Effector memory CD8-positive, alpha-beta T cell (primary cell): ENCODE measurements at regions not wholly inside any gene's neighbourhood (a gene's known extent, or its start where the extent isn't known, plus 50 kb on each side); places are given as distances from the start of the nearest gene placed in this dataset.

Source experiments
- ATAC-seq: fragments of 150-1000 bp; cut with Tn5 transposase; replicated peaks from 2 replicates; pipeline ENCODE4 v1.10.0; 2021; ENCODE audit warnings: mild to moderate bottlenecking, moderate library complexity
- DNase-seq, 3 experiments: peaks; one replicate each; pipeline ENCODE4 v3.0.0; 2021
- H3K27ac Mint-ChIP-seq, 2 donors: one replicate each; pipeline ENCODE4 v1.8.0; 2022; ENCODE audit warnings: mild to moderate bottlenecking in 2 of 2, mixed read lengths in 2 of 2, moderate library complexity in 2 of 2
- H3K27me3 Mint-ChIP-seq, 2 donors: one replicate each; pipeline ENCODE4 v1.8.0; 2022; ENCODE audit warnings: mixed read lengths in 2 of 2
- H3K36me3 Mint-ChIP-seq: one replicate; pipeline ENCODE4 v1.8.0; 2022; ENCODE audit warnings: mild to moderate bottlenecking, moderate library complexity, mixed read lengths; ENCODE audit not compliant: insufficient read depth
- H3K4me1 Mint-ChIP-seq, 2 donors: one replicate each; pipeline ENCODE4 v1.8.0; 2022; ENCODE audit warnings: low read depth in 2 of 2, mixed read lengths in 2 of 2
- H3K4me3 Mint-ChIP-seq, 2 donors: one replicate each; pipeline ENCODE4 v1.8.0; 2022; ENCODE audit warnings: mild to moderate bottlenecking in 2 of 2, mixed read lengths in 2 of 2, moderate library complexity in 2 of 2
- H3K9me3 Mint-ChIP-seq, 2 donors: one replicate each; pipeline ENCODE4 v1.8.0; 2022; ENCODE audit warnings: mixed read lengths in 2 of 2

GRCh38 chr21:28224191-28224726 is 768.4 kb downstream of the LTN1 start:
- H3K36me3 Mint-ChIP-seq: no peaks in the 10 kb centered on the region
- no peak overlapping the region for H3K4me3 Mint-ChIP-seq
- H3K27me3 Mint-ChIP-seq: no peaks in the 10 kb centered on the region
- H3K27ac Mint-ChIP-seq: no peak overlapping the region
- H3K9me3 Mint-ChIP-seq: peaks cover 0 to 2% of the 10 kb centered on the region in 2 donors
- no peaks in the 10 kb centered on the region for H3K4me1 Mint-ChIP-seq
- ATAC-seq (no peak), DNase-seq (no peak)

DNA sequence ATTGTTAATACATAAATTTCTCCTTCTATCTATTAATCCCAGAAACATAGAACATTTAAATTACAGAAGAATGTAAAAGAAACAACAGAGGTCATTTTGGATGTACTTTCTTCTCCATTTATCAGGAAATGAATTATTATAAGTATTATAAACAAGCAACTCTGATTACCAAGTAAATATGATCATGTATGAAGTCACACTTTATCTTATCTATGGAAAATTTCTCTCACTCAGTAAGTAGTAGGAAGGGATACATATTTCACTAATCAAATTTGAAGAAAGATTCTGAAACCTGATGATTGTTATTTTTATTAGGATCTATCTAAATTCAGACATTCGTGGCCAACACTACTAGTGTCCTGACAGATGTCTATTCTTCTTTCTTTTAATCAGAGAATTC is 770.7 kb downstream of the LTN1 start:
- DNase-seq (no peak), ATAC-seq (no peak)
- no peaks in the 10 kb centered on the region for H3K27me3 Mint-ChIP-seq
- no peaks in the 10 kb centered on the region for H3K36me3 Mint-ChIP-seq
- H3K4me1 Mint-ChIP-seq: no peaks in the 10 kb centered on the region
- no peak overlapping the region for H3K4me3 Mint-ChIP-seq
- H3K9me3 Mint-ChIP-seq: peaks cover 0 to 4% of the 10 kb centered on the region in 2 donors
- H3K27ac Mint-ChIP-seq: no peak overlapping the region

GRCh38 chr21:28220680-28221079 is 772.0 kb downstream of the LTN1 start:
- Mint-ChIP-seq H3K4me3 (no peak overlapping the region), H3K4me1 (no peaks in the 10 kb centered on the region), H3K27me3 (no peaks in the 10 kb centered on the region), H3K36me3 (no peaks in the 10 kb centered on the region), H3K27ac (no peak overlapping the region), H3K9me3 (peaks cover 0 to 2% of the 10 kb centered on the region in 2 donors)
- no peak for DNase-seq
- ATAC-seq: no peak

DNA sequence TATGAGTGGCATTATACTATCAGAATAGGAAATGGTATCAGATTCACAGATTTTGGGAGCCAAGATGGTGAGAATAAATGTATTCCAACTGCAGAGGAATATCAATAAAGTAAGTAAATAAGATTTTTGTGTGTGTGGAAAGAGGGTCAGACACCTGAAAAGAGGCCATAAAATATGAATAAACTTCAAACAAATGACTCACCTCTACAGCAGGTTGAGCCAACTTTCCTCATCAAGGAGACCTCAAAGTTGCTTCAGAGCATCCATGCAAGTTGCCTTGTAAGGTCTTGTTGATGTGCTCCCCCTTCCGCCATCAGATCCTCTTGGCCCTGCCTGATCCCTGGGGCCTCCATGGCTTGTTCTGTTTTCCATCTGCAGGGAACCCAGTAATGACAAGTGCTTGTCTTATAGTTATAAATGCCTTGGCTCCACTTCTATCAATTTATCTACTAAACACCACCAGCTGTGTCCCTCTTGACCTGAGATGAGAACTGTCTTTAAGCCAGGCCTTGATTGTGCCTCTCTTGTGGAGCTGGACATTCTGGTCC is 775.6 kb downstream of the LTN1 start:
- no peaks in the 10 kb centered on the region for H3K27me3 Mint-ChIP-seq
- no peaks in the 10 kb centered on the region for H3K36me3 Mint-ChIP-seq
- ATAC-seq: no peak
- H3K27ac Mint-ChIP-seq: no peak overlapping the region
- no peaks in the 10 kb centered on the region for H3K4me1 Mint-ChIP-seq
- peaks cover 0 to 2% of the 10 kb centered on the region in 2 donors for H3K9me3 Mint-ChIP-seq
- H3K4me3 Mint-ChIP-seq: no peak overlapping the region
- no peak for DNase-seq

GRCh38 chr21:28215214-28215954 is 777.3 kb downstream of the LTN1 start:
- H3K4me3 Mint-ChIP-seq: no peak overlapping the region
- H3K27ac Mint-ChIP-seq: no peak overlapping the region
- DNase-seq (no peak), ATAC-seq (no peak)
- no peaks in the 10 kb centered on the region for H3K4me1 Mint-ChIP-seq
- no peaks in the 10 kb centered on the region for H3K36me3 Mint-ChIP-seq
- H3K27me3 Mint-ChIP-seq: no peaks in the 10 kb centered on the region
- peaks cover 0 to 2% of the 10 kb centered on the region in 2 donors for H3K9me3 Mint-ChIP-seq

GRCh38 chr21:28214786-28215185 is 777.9 kb downstream of the LTN1 start:
- Mint-ChIP-seq H3K9me3 (peaks cover 0 to 2% of the 10 kb centered on the region in 2 donors), H3K4me1 (no peaks in the 10 kb centered on the region), H3K4me3 (no peak overlapping the region), H3K27me3 (no peaks in the 10 kb centered on the region), H3K36me3 (no peaks in the 10 kb centered on the region), H3K27ac (no peak overlapping the region)
- DNase-seq (no peak), ATAC-seq (no peak)

DNA sequence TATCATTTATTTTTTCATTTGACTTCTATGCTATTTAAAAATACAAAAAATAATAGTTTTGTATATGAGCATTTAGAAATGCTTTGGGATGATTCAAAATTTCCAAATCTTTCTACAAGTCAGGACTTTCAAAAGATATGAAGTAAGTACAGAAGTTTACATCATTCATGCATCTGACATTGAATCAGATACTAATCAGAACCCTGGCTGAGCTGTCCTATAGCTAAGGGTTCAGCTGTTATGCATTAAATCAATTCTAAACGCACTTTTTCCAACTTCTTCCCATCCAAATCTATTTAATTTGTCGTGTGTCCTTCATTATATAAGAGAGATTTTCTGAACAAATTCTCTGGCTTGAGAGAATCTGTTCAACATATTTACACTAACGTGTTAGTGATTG is 779.4 kb downstream of the LTN1 start:
- DNase-seq: no peak
- Mint-ChIP-seq H3K9me3 (peaks cover 0 to 2% of the 10 kb centered on the region in 2 donors), H3K27ac (no peak overlapping the region), H3K36me3 (no peaks in the 10 kb centered on the region), H3K4me3 (no peak overlapping the region), H3K4me1 (no peaks in the 10 kb centered on the region), H3K27me3 (no peaks in the 10 kb centered on the region)
- no peak for ATAC-seq

GRCh38 chr21:28212061-28212460 is 780.6 kb downstream of the LTN1 start:
- no peaks in the 10 kb centered on the region for H3K36me3 Mint-ChIP-seq
- peaks cover 0 to under 1% of the 10 kb centered on the region in 2 donors for H3K9me3 Mint-ChIP-seq
- DNase-seq (no peak), ATAC-seq (no peak)
- no peaks in the 10 kb centered on the region for H3K27me3 Mint-ChIP-seq
- H3K4me1 Mint-ChIP-seq: no peaks in the 10 kb centered on the region
- no peak overlapping the region for H3K4me3 Mint-ChIP-seq
- no peak overlapping the region for H3K27ac Mint-ChIP-seq

DNA sequence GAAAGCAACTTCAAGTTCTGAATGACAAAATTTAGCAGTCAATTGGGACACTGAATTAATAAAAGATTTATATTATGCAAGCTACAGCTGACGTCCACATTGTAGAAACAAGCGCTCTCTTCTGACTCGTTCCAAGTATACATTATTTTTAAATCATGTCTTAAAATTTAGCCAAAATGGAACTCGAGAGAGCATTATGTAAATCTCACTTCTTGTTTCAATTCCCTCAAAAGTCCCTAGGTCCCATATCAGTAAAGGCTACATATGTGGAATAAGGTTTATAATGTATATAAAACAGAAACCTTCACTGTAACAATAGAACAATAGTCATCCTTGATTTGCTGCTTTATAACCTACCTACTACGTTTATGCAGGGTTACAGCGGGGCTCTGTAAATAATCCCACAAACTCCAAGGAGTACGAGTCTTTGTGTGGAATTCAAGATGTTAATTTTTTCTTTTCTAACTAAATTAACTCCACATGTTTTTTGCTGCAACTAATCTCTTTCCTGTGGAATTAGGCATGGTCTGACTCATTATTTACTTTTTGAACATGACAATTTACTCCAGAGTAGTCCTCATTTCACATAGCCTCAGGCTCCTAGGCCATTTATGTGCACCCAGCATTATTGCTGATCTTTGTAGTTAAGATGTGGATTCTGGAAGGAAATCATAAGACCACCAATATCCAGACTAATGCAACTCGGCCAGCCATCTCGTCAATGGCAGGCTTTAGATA is 785.1 kb downstream of the LTN1 start:
- Mint-ChIP-seq H3K27me3 (no peaks in the 10 kb centered on the region), H3K4me3 (no peak overlapping the region), H3K36me3 (no peaks in the 10 kb centered on the region), H3K9me3 (peaks cover 5 to 8% of the 10 kb centered on the region in 2 donors), H3K4me1 (no peaks in the 10 kb centered on the region), H3K27ac (no peak overlapping the region)
- ATAC-seq (no peak), DNase-seq (no peak)

DNA sequence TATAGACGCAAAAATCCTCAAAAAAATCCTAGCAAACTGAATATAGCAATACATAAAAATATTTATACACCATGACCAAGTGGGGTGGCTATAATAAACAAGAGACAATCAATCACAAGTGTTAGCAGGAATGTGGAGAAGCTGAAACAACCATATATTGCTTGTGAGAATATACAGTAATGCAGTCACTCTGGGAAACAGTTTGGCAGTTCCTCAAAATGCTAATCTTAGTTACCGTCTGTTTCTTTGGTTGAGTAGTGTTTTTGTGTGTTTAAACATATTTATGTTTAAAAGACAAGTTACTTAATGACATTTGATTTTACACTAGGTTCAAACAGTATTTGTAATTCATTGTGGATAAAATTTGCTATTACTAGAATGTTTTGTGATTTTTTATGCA is 792.0 kb downstream of the LTN1 start:
- ATAC-seq (no peak), DNase-seq (no peak)
- Mint-ChIP-seq H3K9me3 (peaks cover 6 to 16% of the 10 kb centered on the region in 2 donors), H3K4me1 (no peaks in the 10 kb centered on the region), H3K27ac (no peak overlapping the region), H3K4me3 (no peak overlapping the region), H3K27me3 (no peaks in the 10 kb centered on the region), H3K36me3 (no peaks in the 10 kb centered on the region)

GRCh38 chr21:28196981-28197380 is 795.7 kb downstream of the LTN1 start:
- H3K9me3 Mint-ChIP-seq: peaks cover 7 to 20% of the 10 kb centered on the region in 2 donors
- H3K27me3 Mint-ChIP-seq: no peaks in the 10 kb centered on the region
- no peak for DNase-seq
- no peak overlapping the region for H3K4me3 Mint-ChIP-seq
- H3K4me1 Mint-ChIP-seq: no peaks in the 10 kb centered on the region
- H3K36me3 Mint-ChIP-seq: no peaks in the 10 kb centered on the region
- no peak overlapping the region for H3K27ac Mint-ChIP-seq
- ATAC-seq: no peak

DNA sequence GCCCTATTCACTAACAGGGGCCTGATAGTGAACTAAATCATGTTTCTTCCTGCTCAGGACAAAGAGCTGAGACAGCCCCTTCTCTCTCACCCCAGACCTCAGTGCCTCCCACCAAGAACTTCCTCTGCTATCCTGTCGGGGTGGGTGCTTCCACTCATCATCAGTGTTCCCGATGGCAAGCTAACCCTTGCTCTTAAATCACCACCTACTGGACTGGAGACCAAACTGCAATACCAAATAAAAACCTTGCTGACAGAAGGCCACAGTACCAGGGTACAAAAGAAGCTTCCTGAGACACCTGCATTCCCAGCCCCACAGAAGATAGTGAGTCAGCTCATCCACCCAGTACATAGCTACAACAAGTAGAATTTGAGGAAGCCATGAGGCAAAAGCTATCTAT is 799.5 kb downstream of the LTN1 start:
- no peak for DNase-seq

DNA sequence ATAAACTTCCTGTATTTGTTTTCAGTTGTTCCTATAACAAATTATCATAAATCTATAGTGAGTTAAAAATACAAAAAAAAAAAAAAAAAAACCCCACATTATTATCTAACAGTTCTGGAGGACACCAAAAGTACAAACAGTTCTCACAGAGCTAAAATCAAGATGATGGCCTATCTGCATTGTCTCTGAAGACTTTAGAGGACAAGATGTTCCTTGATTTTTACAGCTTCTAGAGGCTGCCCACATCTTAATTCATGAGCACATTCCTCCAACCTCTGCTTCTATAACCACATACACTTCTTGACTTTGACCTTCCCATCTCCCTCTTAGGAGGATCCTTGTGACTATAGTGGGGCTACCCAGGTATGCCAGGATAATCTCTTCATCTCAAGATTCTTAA is 806.1 kb downstream of the LTN1 start:
- H3K27me3 Mint-ChIP-seq: no peaks in the 10 kb centered on the region

More for the DNA sequence above, 799.5 kb downstream of the LTN1 start:
- H3K4me3 Mint-ChIP-seq: no peak overlapping the region
- H3K4me1 Mint-ChIP-seq: no peaks in the 10 kb centered on the region
- peaks cover 12 to 20% of the 10 kb centered on the region in 2 donors for H3K9me3 Mint-ChIP-seq
- no peaks in the 10 kb centered on the region for H3K27me3 Mint-ChIP-seq
- H3K27ac Mint-ChIP-seq: no peak overlapping the region
- no peak for ATAC-seq
- no peaks in the 10 kb centered on the region for H3K36me3 Mint-ChIP-seq

DNA sequence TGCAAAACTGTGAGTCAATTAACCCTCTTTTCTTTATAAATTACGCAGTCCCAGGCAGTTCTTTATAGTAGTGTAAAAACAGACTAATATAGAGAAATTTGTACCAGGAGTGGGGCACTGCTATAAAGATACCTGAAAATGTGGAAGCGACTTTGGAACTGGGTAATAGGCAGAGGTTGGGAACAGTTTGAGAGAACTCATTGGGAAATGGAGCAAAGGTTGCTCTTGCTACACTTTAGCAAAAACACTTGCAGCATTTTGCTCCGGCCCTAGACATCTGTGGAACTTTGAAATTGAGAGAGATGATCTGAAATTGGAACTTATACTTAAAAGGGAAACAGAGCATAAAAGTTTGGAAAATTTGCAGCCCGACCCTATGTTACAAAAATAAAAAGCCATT is 810.9 kb downstream of the LTN1 start:
- Mint-ChIP-seq H3K4me3 (no peak overlapping the region), H3K27me3 (no peaks in the 10 kb centered on the region), H3K27ac (no peak overlapping the region), H3K9me3 (peaks cover 0 to 1% of the 10 kb centered on the region in 2 donors), H3K36me3 (no peaks in the 10 kb centered on the region), H3K4me1 (no peaks in the 10 kb centered on the region)
- DNase-seq: no peak
- no peak for ATAC-seq

More for the DNA sequence above, 806.1 kb downstream of the LTN1 start:
- Mint-ChIP-seq H3K4me1 (no peaks in the 10 kb centered on the region), H3K36me3 (no peaks in the 10 kb centered on the region), H3K4me3 (no peak overlapping the region), H3K27ac (no peak overlapping the region), H3K9me3 (peaks cover 0 to 7% of the 10 kb centered on the region in 2 donors)
- ATAC-seq: no peak
- DNase-seq: no peak
